Liver (tissue), 3 donors: ENCODE measurements at regions not wholly inside any gene's neighbourhood (a gene's known extent, or its start where the extent isn't known, plus 50 kb on each side); places are given as distances from the start of the nearest gene placed in this dataset.

Experiments used
- HNF4G ChIP-seq: IDR thresholded peaks from 2 replicates; pipeline ENCODE4 v1.6.1; 2016; ENCODE audit warnings: antibody characterized with exemption
- JUND ChIP-seq, 2 donors: IDR thresholded peaks; 2 replicates each; pipeline ENCODE4 v1.6.1; 2016; ENCODE audit warnings: antibody characterized with exemption in 2 of 2
- MAX ChIP-seq: IDR thresholded peaks from 2 replicates; pipeline ENCODE4 v1.6.1; 2016; ENCODE audit warnings: antibody characterized with exemption
- RAD21 ChIP-seq, 2 donors: IDR thresholded peaks; 2 replicates each; pipeline ENCODE4 v1.6.1; 2016; ENCODE audit warnings: antibody characterized with exemption in 2 of 2, mild to moderate bottlenecking in 2 of 2
- REST ChIP-seq: IDR thresholded peaks from 2 replicates; pipeline ENCODE4 v1.6.1; 2016; ENCODE audit warnings: antibody characterized with exemption, mild to moderate bottlenecking
- TAF1 ChIP-seq: conservative IDR thresholded peaks from 2 replicates; pipeline ENCODE4 v1.6.1; 2016; ENCODE audit warnings: antibody characterized with exemption, mild to moderate bottlenecking
- YY1 ChIP-seq: IDR thresholded peaks from 2 replicates; pipeline ENCODE4 v1.6.1; 2016; ENCODE audit warnings: antibody characterized with exemption, mild to moderate bottlenecking
- TF ChIP-seq, protein P1 (sequence below): fragments of 150-350 bp; IDR thresholded peaks from 2 replicates; pipeline ENCODE4 v1.5.1; 2017; ENCODE audit warnings: improper control_type of control experiment, low read depth, low read length; ENCODE audit not compliant: missing input control
- donor health status: healthy.
- donor health status: healthy.

GRCh38 chrX:125998432-125998831, 167.7 kb downstream of the DCAF12L2 start:
- TF ChIP-seq, protein P1, sequence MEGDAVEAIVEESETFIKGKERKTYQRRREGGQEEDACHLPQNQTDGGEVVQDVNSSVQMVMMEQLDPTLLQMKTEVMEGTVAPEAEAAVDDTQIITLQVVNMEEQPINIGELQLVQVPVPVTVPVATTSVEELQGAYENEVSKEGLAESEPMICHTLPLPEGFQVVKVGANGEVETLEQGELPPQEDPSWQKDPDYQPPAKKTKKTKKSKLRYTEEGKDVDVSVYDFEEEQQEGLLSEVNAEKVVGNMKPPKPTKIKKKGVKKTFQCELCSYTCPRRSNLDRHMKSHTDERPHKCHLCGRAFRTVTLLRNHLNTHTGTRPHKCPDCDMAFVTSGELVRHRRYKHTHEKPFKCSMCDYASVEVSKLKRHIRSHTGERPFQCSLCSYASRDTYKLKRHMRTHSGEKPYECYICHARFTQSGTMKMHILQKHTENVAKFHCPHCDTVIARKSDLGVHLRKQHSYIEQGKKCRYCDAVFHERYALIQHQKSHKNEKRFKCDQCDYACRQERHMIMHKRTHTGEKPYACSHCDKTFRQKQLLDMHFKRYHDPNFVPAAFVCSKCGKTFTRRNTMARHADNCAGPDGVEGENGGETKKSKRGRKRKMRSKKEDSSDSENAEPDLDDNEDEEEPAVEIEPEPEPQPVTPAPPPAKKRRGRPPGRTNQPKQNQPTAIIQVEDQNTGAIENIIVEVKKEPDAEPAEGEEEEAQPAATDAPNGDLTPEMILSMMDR = peak; percentile 17
- no peak for TF ChIP-seq YY1
- TF ChIP-seq MAX = no peak
- TF ChIP-seq RAD21 (IDR thresholded peaks at IDR 0.05) = peak; percentile 58 to 76
- no peak for TF ChIP-seq HNF4G
- TF ChIP-seq TAF1 = no peak
- TF ChIP-seq JUND (IDR thresholded peaks at IDR 0.05) = no peak
- TF ChIP-seq REST = no peak
